ENCODE measurements at regions not wholly inside any gene's neighbourhood (a gene's known extent, or its start where the extent isn't known, plus 50 kb on each side); places are given as distances from the start of the nearest gene placed in this dataset.

DNA sequence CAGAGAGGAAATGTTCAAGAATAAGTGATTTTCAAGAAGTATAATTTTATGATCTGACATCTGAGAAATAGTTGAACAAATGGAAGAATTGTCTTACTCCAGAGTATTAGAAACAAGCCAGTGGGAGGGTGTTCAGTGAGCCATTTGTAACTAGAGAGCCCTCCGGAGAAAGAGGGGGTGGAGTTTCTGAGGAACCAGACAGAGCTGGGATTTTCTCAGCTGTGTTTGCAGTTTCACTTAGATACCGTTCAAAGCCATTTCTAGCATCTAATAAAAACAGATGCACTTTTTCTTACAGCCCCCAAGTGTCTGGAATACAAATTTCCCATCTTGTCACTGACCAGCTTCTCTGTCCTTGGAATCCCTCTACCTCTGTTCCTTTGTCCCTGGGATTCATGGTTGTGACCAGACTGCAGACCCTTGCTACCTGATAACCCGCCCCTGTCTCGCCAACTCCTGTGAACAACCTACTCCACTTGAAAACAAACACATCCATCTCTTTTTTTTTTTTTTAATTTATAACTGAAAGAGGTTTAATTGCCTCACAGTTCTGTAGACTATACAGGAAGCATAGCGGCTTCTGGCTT lies 132.8 kb upstream of the KLF3 start:
- ChIA-PET CTCF (ENCODE audit: low intra/inter-chr PET ratio) (no interaction called here), POLR2A (interaction anchor here (0.5 to 0.9 kb wide), 3 partner anchors 9 to 220 kb away, joined by 3 to 6 read pairs (median 3); no protein-coding TSS in a partner anchor)
- H3K27me3 ChIP-seq (ENCODE audit: control insufficient read depth in 2 of 2, insufficient read depth in 2 of 2, low read length in 2 of 2): no peaks in the 10 kb centered on the region
- 53% methylated on average over 5 of the region's 5 CpGs for WGBS (ENCODE audit: insufficient coverage, low coverage, missing lambda C conversion rate)
- peak overlapping the region; percentile 42; the same call in 1 of the 2 replicates for H2AFZ ChIP-seq (ENCODE audit: low read depth, low read length)
- peak; percentile 59 for FAIRE-seq
- no peak overlapping the region for H3K4me3 ChIP-seq
- no peak overlapping the region for H3K4me2 ChIP-seq (ENCODE audit: insufficient read depth, low read length)
- in situ Hi-C loops (cut with MboI) (no loop called here), intact Hi-C loops (cut with micrococcal nuclease) (no loop called here)
- H3K27ac ChIP-seq (ENCODE audit: extremely low read depth, low read depth, low read length): no peak overlapping the region
- peaks cover 13 to 17% of the 10 kb centered on the region in 2 experiments for H3K4me1 ChIP-seq (replicated peaks in 1 of 2; ENCODE audit: control insufficient read depth in 2 of 2, insufficient read depth in 2 of 2, low read length in 2 of 2)
- no peaks in the 10 kb centered on the region for H3K9me1 ChIP-seq (ENCODE audit: control insufficient read depth, insufficient read depth, low read length)
- ATAC-seq: peak; percentile 59
- H4K20me1 ChIP-seq (replicated peaks; ENCODE audit: control insufficient read depth, insufficient read depth, low read length): no peaks in the 10 kb centered on the region
- H3K79me2 ChIP-seq (ENCODE audit: control insufficient read depth, insufficient read depth, low read length): no peaks in the 10 kb centered on the region
- no TSS peak for BruUV-seq (replicated peaks)
- no peaks in the 10 kb centered on the region for H3K9me3 ChIP-seq (replicated peaks; ENCODE audit: control insufficient read depth, insufficient read depth, low read depth, low read length)
- no peaks in the 10 kb centered on the region for H3K36me3 ChIP-seq (ENCODE audit: control insufficient read depth, insufficient read depth, low read length)
- peak in 2 of 4 experiments; percentile 48 to 55 for DNase-seq (ENCODE audit: extremely low read depth in 1 of 4, low spot score in 3 of 4)
- TF ChIP-seq NBN (IDR thresholded peaks at IDR 0.05; ENCODE audit: low read depth) (no peak), GATAD2B (IDR thresholded peaks at IDR 0.05; ENCODE audit: borderline replicate concordance) (no peak), REST (IDR thresholded peaks at IDR 0.05; ENCODE audit: borderline replicate concordance) (peak; percentile 66), REST (CRISPR knock-in tag; IDR thresholded peaks at IDR 0.05; ENCODE audit: low read depth) (no peak)
- no peak overlapping the region for H3K9ac ChIP-seq (ENCODE audit: insufficient read depth in 1 of 2, low read depth in 2 of 2, low read length in 2 of 2)

Measured in K562 (cell line).